ENCODE measurements at regions not wholly inside any gene's neighbourhood (a gene's known extent, or its start where the extent isn't known, plus 50 kb on each side); places are given as distances from the start of the nearest gene placed in this dataset.

DNA sequence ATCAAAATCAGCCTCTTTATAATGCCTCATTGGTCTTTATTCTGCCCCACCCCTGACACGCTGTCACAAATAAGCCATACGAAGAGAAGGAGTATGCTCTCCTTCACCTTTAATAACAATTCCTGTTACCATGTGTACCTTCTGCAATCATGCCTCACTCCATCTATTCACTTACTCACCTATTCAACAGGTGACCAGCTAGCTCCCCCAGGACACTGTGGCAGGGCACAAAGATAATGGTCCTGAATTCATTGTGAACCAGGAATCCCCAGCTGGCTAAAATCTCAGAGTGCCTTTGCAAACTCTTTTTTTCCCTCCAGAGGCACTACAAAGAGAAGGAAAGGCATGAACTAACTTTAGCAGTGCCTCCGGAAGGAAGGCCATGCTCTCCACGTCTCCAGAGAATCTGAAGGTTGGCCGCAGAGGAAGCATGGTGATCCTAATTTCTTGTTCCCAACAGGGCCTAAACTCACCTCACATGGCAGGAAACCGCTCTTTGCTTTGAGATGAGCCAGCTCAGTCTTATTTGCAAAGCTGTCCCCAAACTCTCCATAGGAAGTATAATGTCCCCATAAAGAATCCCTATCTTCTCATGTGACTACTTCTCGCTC lies 590.3 kb downstream of the BUD13 start:
- DNase-seq (ENCODE audit: low spot score) = no peak

- DNase-seq (ENCODE audit: low spot score) = no peak
Observed at GRCh38 chr11:116180806-116181600, 591.8 kb downstream of the BUD13 start.

GRCh38 chr11:116179401-116179800 lies 593.4 kb downstream of the BUD13 start:
- DNase-seq (ENCODE audit: low spot score) = peak; percentile 33

- peak; percentile 37 for DNase-seq (ENCODE audit: low spot score)
Observed at GRCh38 chr11:116177521-116178210, 595.1 kb downstream of the BUD13 start.

GRCh38 chr11:116176484-116177005 lies 596.2 kb downstream of the BUD13 start:
- DNase-seq (ENCODE audit: low spot score) = peak; percentile 44

- DNase-seq (ENCODE audit: low spot score) = peak; percentile 20
Observed at GRCh38 chr11:116175707-116176106, 597.1 kb downstream of the BUD13 start.

DNA sequence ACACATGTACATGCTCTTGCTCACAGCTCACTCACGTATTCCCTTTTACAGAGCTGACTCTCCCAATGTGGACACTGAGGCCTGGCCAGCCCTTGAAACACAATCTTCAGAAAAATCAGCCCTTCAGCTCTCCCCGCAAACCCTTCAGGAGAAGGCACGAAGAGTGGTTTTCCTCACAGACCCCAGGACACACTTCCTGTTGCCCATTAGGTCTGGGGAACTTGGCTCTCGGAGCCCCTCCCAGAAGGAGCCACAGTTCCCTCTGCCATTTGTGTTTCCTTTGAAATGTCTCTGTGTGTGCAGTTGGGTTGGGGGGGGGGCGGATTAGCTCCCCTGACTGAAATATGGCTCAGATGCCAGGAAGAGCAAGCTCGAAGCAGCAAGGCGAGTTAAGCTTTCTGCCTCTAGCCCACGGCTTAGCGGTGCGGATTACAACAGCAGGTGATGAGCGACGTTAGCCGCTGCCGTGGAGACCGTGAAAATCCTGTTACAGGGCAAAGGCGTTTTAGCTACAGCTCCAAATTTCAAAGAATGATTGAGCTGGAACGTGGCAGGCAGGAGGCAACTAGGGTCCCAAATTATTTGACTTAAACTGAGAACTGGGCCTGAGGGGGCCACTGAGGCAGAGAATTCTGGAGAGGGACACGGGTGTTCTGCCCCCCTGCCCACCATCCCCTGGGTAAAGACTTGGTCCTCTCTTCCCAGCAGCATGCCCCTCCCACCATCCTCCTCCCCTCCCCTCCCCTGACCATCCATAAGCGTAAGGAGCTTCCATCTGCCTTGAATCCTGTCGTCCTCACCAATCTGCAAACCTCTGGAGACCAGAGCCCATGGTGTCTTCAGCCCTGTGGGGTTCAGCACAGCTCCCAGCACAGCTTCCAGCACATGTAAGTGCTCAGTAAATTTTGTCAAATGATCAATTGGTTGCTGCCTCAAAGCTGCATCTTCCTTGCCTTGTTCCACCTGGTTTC lies 598.6 kb downstream of the BUD13 start:
- DNase-seq (ENCODE audit: low spot score) = peak; percentile 89

- peak; percentile 33 for DNase-seq (ENCODE audit: low spot score)
Observed at GRCh38 chr11:116173506-116173905, 599.3 kb downstream of the BUD13 start.

DNA sequence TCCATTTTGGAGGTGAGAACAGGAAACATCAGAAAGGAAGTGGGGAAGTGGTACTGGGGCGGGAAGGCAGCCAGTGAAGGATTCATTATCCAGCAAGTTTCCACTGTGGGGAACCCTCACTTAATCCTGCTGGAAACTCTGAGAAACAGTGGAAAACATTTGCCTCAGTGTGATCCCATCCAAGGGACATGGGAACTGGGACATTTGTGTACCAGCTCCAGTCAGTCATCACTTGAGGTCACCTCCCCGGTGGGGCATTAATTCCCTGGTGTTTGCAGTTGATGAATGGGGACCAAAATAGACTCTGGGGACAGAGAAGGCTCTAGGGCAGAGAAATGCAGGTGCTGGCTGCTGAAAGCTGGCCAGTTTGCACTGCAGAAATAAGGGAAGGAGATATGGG lies 599.9 kb downstream of the BUD13 start:
- peak; percentile 29 for DNase-seq (ENCODE audit: low spot score)

- peak; percentile 8 for DNase-seq (ENCODE audit: low spot score)
Observed at GRCh38 chr11:116172156-116172555, 600.6 kb downstream of the BUD13 start.

GRCh38 chr11:116171271-116172140 lies 601.3 kb downstream of the BUD13 start:
- peak; percentile 40 for DNase-seq (ENCODE audit: low spot score)

- DNase-seq (ENCODE audit: low spot score) = peak; percentile 38
Observed at GRCh38 chr11:116170526-116171120, 602.2 kb downstream of the BUD13 start.

DNA sequence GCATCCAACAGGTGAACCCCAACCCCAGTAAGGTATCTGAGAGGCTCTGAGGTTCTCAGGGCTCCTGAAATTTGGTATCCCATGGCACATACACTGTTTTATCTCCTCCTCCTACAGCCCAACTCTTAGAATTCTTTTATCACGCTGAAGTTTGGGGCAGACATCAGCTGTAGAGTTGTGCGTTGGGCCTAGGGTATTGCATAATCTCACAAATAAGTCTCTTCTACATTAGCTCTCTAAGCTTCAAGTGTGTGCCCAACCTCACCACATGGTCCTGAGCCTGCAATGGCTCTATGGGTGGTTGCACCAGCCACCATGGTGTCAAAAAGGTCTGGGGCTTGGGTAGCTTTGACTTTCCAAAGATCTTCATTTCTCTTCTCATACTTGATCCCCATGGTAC lies 603.0 kb downstream of the BUD13 start:
- peak; percentile 14 for DNase-seq (ENCODE audit: low spot score)

DNA sequence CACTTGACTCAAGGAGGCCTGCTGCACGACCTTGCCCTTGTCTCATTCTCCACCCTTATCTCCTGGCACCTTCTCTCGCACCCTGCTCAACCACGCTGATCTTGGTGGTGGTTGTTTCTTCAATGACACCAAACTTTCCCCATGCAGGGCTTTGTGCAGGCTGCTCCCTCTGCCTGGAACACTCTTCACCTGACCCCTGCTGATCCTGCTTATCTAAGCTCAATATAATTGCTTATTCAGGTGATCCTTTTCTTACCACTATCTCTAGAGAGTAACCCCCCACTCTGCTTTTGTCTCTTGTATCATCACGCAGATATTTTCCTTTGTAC lies 604.4 kb downstream of the BUD13 start:
- no peak for DNase-seq (ENCODE audit: low spot score)

DNA sequence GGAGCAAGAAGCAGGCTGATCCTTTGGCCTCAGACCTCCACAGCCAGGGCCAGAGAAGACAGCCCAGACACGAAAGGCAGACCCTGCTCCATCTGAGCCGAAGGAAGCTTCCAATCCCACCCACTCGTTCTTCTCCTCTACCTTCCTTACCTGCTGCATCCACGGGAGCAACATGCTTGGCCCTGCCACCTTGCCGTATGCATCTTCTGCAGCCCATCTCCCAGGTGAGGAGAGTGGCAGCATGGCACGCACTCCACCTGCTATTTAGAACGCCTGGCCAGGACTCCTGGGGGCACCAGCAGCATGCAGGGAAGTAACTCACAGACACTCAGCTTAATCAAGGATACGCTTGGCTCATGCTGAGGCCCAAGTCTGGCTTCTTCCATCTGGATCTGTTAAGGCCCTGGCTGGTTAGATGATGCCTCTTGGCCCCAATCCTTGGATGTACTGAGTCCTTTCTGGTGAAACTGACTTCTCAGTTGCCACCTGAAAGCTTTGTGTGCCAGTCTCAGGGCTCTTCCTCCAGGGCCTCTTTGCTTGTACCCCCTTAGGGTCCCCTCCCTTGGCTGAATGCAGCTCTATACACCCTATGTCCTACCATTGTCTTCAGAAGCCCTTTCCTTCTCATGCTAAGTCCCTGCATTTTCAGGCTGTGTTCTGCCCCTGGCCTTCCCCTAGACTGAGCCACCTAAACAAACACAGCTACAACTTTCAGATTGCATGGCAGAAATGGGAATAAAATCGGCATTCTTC lies 604.9 kb downstream of the BUD13 start:
- DNase-seq (ENCODE audit: low spot score) = peak; percentile 30

DNA sequence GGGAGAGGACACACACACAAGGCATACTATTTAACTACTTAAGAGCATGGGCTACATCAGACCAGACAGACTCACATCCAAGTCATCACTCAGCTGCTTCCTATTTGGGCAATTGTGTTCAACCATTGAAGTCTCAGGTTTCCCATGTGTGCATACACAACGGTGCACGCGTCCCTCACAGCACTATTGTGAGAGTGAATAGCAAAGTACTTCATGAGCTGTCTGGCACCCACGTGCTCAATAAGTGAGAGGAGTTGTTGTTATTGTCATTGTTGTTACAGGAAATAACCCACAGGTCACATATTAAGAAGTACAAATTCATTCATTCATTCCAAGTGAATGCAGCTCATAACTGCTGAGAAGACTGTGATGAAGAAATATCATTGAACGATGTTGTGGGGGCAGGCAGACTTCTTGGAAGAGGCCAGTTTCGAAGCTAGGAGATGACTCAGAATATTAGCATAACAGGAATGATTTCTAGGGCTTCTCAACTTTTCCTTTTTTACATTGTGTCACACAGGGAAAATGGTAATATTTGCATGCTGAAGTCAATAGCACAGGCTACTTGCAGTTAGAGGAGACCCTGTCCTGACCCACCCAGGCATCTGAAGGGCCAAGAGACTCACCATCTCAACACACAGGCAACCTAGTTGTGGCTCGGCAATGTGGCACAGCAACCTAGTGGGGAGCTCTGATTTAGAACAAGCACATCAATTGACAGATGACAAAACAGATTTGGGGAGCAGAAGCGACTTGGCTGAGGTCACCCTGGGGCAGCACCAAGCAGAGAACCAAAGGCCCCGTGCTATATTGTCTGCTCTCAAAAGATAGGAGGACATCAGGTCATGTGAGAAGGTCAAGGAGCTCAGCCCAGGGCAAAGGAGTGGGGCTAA lies 606.0 kb downstream of the BUD13 start:
- peak; percentile 18 for DNase-seq (ENCODE audit: low spot score)

DNA sequence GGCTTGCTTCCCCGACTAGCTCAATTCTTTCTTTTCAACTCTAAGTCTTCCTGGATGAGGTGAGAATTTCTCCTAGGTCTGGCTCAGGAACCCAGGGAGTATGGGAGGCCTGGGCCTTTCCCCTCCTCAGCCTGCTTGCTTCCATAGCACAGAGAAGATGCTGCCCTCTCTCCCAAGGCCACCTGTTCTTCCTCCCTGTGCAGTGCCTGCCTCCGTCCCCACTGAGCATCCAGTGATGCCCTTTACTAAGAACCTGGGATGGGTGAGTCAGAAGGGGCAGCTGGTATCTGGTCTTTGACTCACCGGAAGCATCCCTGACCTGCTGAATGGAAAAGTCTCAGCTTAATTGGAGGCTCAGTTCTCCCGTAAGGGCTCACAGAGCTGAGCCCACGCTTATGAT lies 607.9 kb downstream of the BUD13 start:
- peak; percentile 26 for DNase-seq (ENCODE audit: low spot score)

DNA sequence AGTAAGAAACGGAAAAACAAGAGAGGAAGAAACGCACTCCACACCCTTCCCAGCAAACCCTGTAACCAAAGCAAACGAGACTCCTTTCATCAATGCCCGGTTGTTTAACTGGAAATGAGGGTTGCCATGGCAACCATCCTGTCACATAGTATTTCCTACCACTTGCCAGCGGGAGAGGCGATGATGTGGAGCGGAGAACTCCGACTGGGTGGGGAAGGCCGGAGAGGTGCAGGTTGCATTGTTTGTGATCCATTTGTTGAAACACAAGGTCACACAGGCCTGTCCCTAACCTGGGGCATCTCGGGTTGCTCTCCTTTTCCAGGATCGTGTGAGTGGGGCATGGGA lies 609.9 kb downstream of the BUD13 start:
- peak; percentile 64 for DNase-seq (ENCODE audit: low spot score)
